Amniotic stem cell (primary cell): ENCODE measurements at regions not wholly inside any gene's neighbourhood (a gene's known extent, or its start where the extent isn't known, plus 50 kb on each side); places are given as distances from the start of the nearest gene placed in this dataset.
"Not testable (repeated sequence)": the region's sequence is repeated elsewhere in the genome, so short reads cannot be mapped to it uniquely, and the experiment has no call there.

Source experiments
- DNase-seq: peaks from one replicate; lab custom pipeline; 2025; lab: John Stamatoyannopoulos, UW

GRCh38 chr4:171532968-171533367 lies 280.2 kb upstream of the GALNTL6 start:
- no peak for DNase-seq

- DNase-seq, result no peak
Observed at GRCh38 chr4:171524903-171525302, 288.3 kb upstream of the GALNTL6 start.

GRCh38 chr4:171521726-171522125 lies 291.5 kb upstream of the GALNTL6 start:
- no peak for DNase-seq

- DNase-seq, result no peak
Observed at GRCh38 chr4:171519457-171519856, 293.7 kb upstream of the GALNTL6 start.

- DNase-seq, result no peak
Observed at GRCh38 chr4:171517883-171518282, 295.3 kb upstream of the GALNTL6 start.

GRCh38 chr4:171516694-171517093 lies 296.5 kb upstream of the GALNTL6 start:
- DNase-seq, result no peak

GRCh38 chr4:171484681-171485080 lies 328.5 kb upstream of the GALNTL6 start:
- no peak for DNase-seq

- DNase-seq, result no peak
Observed at GRCh38 chr4:171478181-171478580, 335.0 kb upstream of the GALNTL6 start.

- DNase-seq, result not testable (repeated sequence)
Observed at GRCh38 chr4:171475111-171475510, 338.1 kb upstream of the GALNTL6 start.

- no peak for DNase-seq
Observed at GRCh38 chr4:171473155-171473554, 340.0 kb upstream of the GALNTL6 start.

- DNase-seq, result no peak
Observed at GRCh38 chr4:171472230-171472629, 341.0 kb upstream of the GALNTL6 start.

GRCh38 chr4:171464499-171464898 lies 348.7 kb upstream of the GALNTL6 start:
- DNase-seq, result no peak

- DNase-seq, result no peak
Observed at GRCh38 chr4:171461191-171461590, 352.0 kb upstream of the GALNTL6 start.

- no peak for DNase-seq
Observed at GRCh38 chr4:171448919-171449481, 364.2 kb upstream of the GALNTL6 start.

- DNase-seq, result no peak
Observed at GRCh38 chr4:171448358-171448757, 364.8 kb upstream of the GALNTL6 start.

- DNase-seq, result no peak
Observed at GRCh38 chr4:171441300-171441941, 371.8 kb upstream of the GALNTL6 start.

- no peak for DNase-seq
Observed at GRCh38 chr4:171433674-171434073, 379.5 kb upstream of the GALNTL6 start.

GRCh38 chr4:171432536-171432935 lies 380.7 kb upstream of the GALNTL6 start:
- DNase-seq, result no peak

GRCh38 chr4:171430495-171430894 lies 382.7 kb upstream of the GALNTL6 start:
- no peak for DNase-seq

GRCh38 chr4:171397175-171397574 lies 416.0 kb upstream of the GALNTL6 start:
- DNase-seq, result no peak

- no peak for DNase-seq
Observed at GRCh38 chr4:171390626-171391025, 422.6 kb upstream of the GALNTL6 start.

GRCh38 chr4:171378323-171378722 lies 434.9 kb upstream of the GALNTL6 start:
- DNase-seq, result no peak

- DNase-seq, result no peak
Observed at GRCh38 chr4:171376724-171377123, 436.5 kb upstream of the GALNTL6 start.

GRCh38 chr4:171353535-171353934 lies 459.7 kb upstream of the GALNTL6 start:
- DNase-seq, result no peak
